GM19438 (cell line): ENCODE measurements at regions not wholly inside any gene's neighbourhood (a gene's known extent, or its start where the extent isn't known, plus 50 kb on each side); places are given as distances from the start of the nearest gene placed in this dataset.
"Not testable (repeated sequence)": the region's sequence is repeated elsewhere in the genome, so short reads cannot be mapped to it uniquely, and the experiment has no call there.

Experiments
- ATAC-seq: cut with Tn5 transposase; IDR thresholded peaks from one replicate; pipeline ENCODE4 v1.9.1; 2021; ENCODE audit warnings: low read depth; ENCODE audit not compliant: unreplicated experiment

- no peak for ATAC-seq
Measured at GRCh38 chr3:16070707-16071106, 103.8 kb upstream of the GALNT15 start.

GRCh38 chr3:16071206-16071605 lies 103.3 kb upstream of the GALNT15 start:
- ATAC-seq, result no peak

- no peak for ATAC-seq
Measured at GRCh38 chr3:16072420-16073110, 101.9 kb upstream of the GALNT15 start.

- no peak for ATAC-seq
Measured at GRCh38 chr3:16073203-16073602, 101.3 kb upstream of the GALNT15 start.

GRCh38 chr3:16073990-16074671 lies 100.3 kb upstream of the GALNT15 start:
- not testable (repeated sequence) for ATAC-seq

- no peak for ATAC-seq
Measured at GRCh38 chr3:16075647-16076046, 98.8 kb upstream of the GALNT15 start.

GRCh38 chr3:16076564-16076963 lies 97.9 kb upstream of the GALNT15 start:
- no peak for ATAC-seq

GRCh38 chr3:16077146-16077545 lies 97.3 kb upstream of the GALNT15 start:
- not testable (repeated sequence) for ATAC-seq

- not testable (repeated sequence) for ATAC-seq
Measured at GRCh38 chr3:16077681-16078080, 96.8 kb upstream of the GALNT15 start.

- no peak for ATAC-seq
Measured at GRCh38 chr3:16079519-16079918, 95.0 kb upstream of the GALNT15 start.

- ATAC-seq, result no peak
Measured at GRCh38 chr3:16081661-16082060, 92.8 kb upstream of the GALNT15 start.

- ATAC-seq, result no peak
Measured at GRCh38 chr3:16084887-16085286, 89.6 kb upstream of the GALNT15 start.

GRCh38 chr3:16085410-16085809 lies 89.1 kb upstream of the GALNT15 start:
- no peak for ATAC-seq

- ATAC-seq, result no peak
Measured at GRCh38 chr3:16085884-16086608, 88.4 kb upstream of the GALNT15 start.

GRCh38 chr3:16086690-16087089 lies 87.8 kb upstream of the GALNT15 start:
- ATAC-seq, result no peak

GRCh38 chr3:16088496-16088895 lies 86.0 kb upstream of the GALNT15 start:
- no peak for ATAC-seq

- no peak for ATAC-seq
Measured at GRCh38 chr3:16089521-16089920, 85.0 kb upstream of the GALNT15 start.

- ATAC-seq, result no peak
Measured at GRCh38 chr3:16090024-16090423, 84.5 kb upstream of the GALNT15 start.

GRCh38 chr3:16090706-16091105 lies 83.8 kb upstream of the GALNT15 start:
- ATAC-seq, result no peak

GRCh38 chr3:16092923-16093322 lies 81.6 kb upstream of the GALNT15 start:
- no peak for ATAC-seq

GRCh38 chr3:16101295-16102186 lies 72.9 kb upstream of the GALNT15 start:
- ATAC-seq, result no peak
